ENCODE measurements at regions not wholly inside any gene's neighbourhood (a gene's known extent, or its start where the extent isn't known, plus 50 kb on each side); places are given as distances from the start of the nearest gene placed in this dataset.

DNA sequence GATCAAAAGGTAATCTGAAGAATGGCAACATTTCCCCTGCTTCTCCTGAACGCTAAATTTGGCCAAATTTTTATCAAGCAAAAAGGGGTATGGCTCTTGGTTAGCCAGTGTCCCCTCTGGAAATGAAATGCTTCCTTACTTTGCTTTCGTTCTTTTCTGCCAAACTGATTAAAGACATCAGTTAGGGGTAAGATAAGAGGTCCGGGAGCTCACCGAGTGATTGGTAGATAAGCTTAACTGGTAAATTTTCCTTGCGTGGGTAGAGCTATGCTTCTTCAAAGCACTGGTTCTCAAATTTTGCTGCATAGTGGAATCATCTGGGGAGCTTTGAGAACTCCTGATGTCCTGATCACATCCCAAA is 62.7 kb upstream of the MAPRE2 start:
- no peak for DNase-seq (ENCODE audit: low read depth)

DNA sequence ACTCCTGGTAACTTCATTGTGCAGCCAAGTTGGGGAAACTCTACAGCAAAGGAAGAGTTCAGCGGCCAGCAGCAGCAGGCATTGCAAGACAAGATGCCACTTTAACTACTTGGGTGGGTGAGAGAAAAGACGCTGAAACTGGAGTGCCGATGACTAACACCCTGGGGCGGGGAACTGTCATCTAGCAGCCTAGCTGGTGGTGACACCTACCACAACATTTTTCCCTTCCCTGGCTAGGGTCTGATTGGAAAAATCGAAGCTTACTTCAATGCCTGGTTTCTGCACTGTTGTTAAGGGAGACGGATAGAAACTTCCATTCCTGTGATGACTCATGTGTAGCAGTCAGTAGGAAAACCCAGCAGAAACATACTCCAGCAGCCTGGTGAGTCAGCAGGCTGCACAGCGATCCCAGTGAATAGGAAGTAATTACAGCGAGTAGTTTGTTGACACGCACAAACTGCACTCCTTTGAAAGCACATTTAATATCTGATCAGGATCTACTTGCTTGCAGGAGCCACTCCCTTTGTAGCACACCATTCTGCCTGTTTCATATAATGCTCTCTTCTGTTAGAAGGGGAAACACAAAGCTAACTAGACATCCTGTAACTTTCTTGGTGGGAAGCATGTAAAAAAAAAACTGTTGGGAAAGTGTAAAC is 62.1 kb upstream of the MAPRE2 start:
- DNase-seq (ENCODE audit: low read depth) = peak; percentile 84

DNA sequence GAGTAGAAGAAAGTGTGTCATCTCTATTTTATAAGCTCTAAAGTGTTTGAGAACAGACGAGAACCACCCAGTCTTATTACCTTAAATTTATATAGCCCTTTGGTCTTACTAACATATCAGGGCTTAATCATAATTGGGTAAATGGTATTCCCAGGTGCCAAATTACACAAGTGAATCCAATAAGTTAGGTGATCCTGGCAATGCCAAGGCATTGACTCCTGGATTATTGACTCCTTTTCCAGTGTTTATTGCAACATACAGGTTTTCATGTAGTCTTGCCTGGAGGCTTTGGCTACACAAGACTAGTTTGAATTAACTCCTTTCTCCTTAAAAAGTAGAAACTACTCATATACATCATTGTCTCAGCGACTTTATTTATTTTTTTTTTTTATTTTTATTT is 59.7 kb upstream of the MAPRE2 start:
- no peak for DNase-seq (ENCODE audit: low read depth)

DNA sequence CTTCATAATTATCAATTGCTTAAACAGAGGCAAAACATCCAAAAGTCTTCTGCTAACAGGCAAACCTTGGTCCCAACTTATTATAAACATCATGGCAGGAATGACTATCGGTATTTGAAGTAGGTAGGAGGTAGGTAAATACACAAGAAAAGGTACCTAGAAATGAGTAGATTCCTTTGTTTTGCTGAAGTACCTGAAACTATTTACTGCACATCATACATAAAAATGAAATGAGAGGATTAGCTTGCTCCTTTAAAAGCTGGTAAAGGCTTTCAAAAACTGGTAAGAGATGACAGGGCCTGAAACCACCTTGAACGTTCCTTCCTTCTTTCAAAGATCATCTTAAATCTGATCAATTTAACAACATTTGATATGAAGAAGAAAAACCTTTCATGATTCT is 55.2 kb upstream of the MAPRE2 start:
- no peak for DNase-seq (ENCODE audit: low read depth)

DNA sequence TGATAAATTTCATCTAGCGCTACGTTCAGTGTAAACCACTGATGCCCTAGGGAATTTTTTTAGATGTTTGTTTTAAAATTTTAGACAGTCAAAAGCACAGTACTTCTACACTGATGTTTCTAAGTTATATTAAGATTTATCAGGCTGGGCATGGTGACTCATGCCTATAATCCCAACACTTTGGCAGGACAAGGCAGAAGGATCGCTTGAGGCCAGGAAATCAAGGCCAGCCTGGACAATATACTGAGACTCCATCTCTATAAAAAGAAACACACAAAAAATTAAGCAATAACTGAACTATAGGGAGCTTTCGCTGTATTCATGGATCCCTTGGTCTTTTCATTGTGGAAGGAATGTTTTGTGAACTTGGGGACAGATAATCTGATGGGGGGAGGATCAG is 50.6 kb upstream of the MAPRE2 start:
- DNase-seq (ENCODE audit: low read depth) = peak; percentile 52

DNA sequence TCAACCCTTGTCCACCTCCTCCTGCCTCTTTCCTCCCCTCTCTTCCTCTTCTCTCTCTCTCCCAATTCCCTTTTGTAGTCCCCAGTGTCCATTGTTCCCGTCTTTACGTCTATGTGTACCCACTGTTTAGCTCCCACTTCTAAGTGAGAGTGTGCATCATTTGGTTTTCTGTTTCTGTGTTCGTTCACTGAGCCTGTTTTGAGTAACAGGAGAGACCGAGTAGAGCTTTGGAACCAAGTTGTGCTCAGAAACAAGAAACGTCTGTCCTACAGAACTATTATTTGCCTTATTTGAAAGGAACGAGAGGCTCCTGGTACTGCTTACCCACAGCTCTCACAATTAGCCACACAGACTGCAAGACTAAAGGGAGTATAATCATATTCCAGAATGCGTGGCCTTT is 50.1 kb upstream of the MAPRE2 start:
- DNase-seq (ENCODE audit: low read depth) = no peak
